Osteocyte (in vitro differentiated cells): ENCODE measurements at regions not wholly inside any gene's neighbourhood (a gene's known extent, or its start where the extent isn't known, plus 50 kb on each side); places are given as distances from the start of the nearest gene placed in this dataset.

Experiments
- DNase-seq: peaks from one replicate; pipeline ENCODE4 v3.0.0; 2021; ENCODE audit warnings: mixed read lengths; ENCODE audit not compliant: unreplicated experiment; ENCODE audit errors: extremely low spot score
- H3K27ac Mint-ChIP-seq: one replicate; pipeline ENCODE4 v1.8.0; 2021; ENCODE audit warnings: mild to moderate bottlenecking, mixed read lengths; ENCODE audit not compliant: unreplicated experiment
- H3K27me3 Mint-ChIP-seq: one replicate; pipeline ENCODE4 v1.8.0; 2021; ENCODE audit warnings: mixed read lengths; ENCODE audit not compliant: unreplicated experiment
- H3K36me3 Mint-ChIP-seq: one replicate; pipeline ENCODE4 v1.8.0; 2021; ENCODE audit warnings: mixed read lengths; ENCODE audit not compliant: unreplicated experiment
- H3K4me1 Mint-ChIP-seq: one replicate; pipeline ENCODE4 v1.8.0; 2021; ENCODE audit warnings: mixed read lengths; ENCODE audit not compliant: unreplicated experiment
- H3K4me3 Mint-ChIP-seq: one replicate; pipeline ENCODE4 v1.8.0; 2021; ENCODE audit warnings: mild to moderate bottlenecking, moderate library complexity, mixed read lengths; ENCODE audit not compliant: unreplicated experiment
- H3K9me3 Mint-ChIP-seq: one replicate; pipeline ENCODE4 v1.8.0; 2021; ENCODE audit warnings: mixed read lengths; ENCODE audit not compliant: unreplicated experiment
- TF ChIP-seq, protein P1 (sequence below): fragments of 200-600 bp; sonication (generic); IDR thresholded peaks from 2 replicates; pipeline ENCODE4 v1.5.0; 2021; ENCODE audit warnings: antibody characterized with exemption, mild to moderate bottlenecking, moderate library complexity

- peaks cover 64% of the 10 kb centered on the region for H3K9me3 Mint-ChIP-seq
- TF ChIP-seq, protein P1, sequence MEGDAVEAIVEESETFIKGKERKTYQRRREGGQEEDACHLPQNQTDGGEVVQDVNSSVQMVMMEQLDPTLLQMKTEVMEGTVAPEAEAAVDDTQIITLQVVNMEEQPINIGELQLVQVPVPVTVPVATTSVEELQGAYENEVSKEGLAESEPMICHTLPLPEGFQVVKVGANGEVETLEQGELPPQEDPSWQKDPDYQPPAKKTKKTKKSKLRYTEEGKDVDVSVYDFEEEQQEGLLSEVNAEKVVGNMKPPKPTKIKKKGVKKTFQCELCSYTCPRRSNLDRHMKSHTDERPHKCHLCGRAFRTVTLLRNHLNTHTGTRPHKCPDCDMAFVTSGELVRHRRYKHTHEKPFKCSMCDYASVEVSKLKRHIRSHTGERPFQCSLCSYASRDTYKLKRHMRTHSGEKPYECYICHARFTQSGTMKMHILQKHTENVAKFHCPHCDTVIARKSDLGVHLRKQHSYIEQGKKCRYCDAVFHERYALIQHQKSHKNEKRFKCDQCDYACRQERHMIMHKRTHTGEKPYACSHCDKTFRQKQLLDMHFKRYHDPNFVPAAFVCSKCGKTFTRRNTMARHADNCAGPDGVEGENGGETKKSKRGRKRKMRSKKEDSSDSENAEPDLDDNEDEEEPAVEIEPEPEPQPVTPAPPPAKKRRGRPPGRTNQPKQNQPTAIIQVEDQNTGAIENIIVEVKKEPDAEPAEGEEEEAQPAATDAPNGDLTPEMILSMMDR, result no peak
Measured at GRCh38 chrX:82230013-82230412, 1028.1 kb downstream of the SH3BGRL start.

GRCh38 chrX:82232679-82233078, 1030.8 kb downstream of the SH3BGRL start:
- H3K4me3 Mint-ChIP-seq, result no peak overlapping the region
- H3K36me3 Mint-ChIP-seq, result no peaks in the 10 kb centered on the region
- TF ChIP-seq, protein P1, result no peak
- H3K27me3 Mint-ChIP-seq, result no peaks in the 10 kb centered on the region
- DNase-seq, result no peak
- H3K9me3 Mint-ChIP-seq, result peaks cover 68% of the 10 kb centered on the region
- H3K4me1 Mint-ChIP-seq, result no peaks in the 10 kb centered on the region
- H3K27ac Mint-ChIP-seq, result no peak overlapping the region

More at GRCh38 chrX:82230013-82230412, 1028.1 kb downstream of the SH3BGRL start:
- no peak for DNase-seq
- Mint-ChIP-seq H3K27me3 (no peaks in the 10 kb centered on the region), H3K36me3 (no peaks in the 10 kb centered on the region), H3K4me3 (no peak overlapping the region), H3K4me1 (no peaks in the 10 kb centered on the region), H3K27ac (no peak overlapping the region)

- H3K36me3 Mint-ChIP-seq, result no peaks in the 10 kb centered on the region
Measured at GRCh38 chrX:82237328-82237727, 1035.4 kb downstream of the SH3BGRL start.

More at GRCh38 chrX:82237328-82237727, 1035.4 kb downstream of the SH3BGRL start:
- no peak for DNase-seq
- Mint-ChIP-seq H3K9me3 (peaks cover 52% of the 10 kb centered on the region), H3K4me1 (no peaks in the 10 kb centered on the region), H3K27ac (no peak overlapping the region), H3K4me3 (no peak overlapping the region), H3K27me3 (no peaks in the 10 kb centered on the region)
- TF ChIP-seq, protein P1, result no peak
